ENCODE measurements at regions not wholly inside any gene's neighbourhood (a gene's known extent, or its start where the extent isn't known, plus 50 kb on each side); places are given as distances from the start of the nearest gene placed in this dataset.

- no peak for TF ChIP-seq CTCF (IDR thresholded peaks at IDR 0.05; ENCODE audit: control extremely low read depth, extremely low read depth, low read depth, missing control alignments)
- no peak for DNase-seq (ENCODE audit: extremely low spot score)
- ChIA-PET CTCF (no interaction called here), POLR2A (no interaction called here)
Observed at GRCh38 chr5:31104775-31105174, 88.7 kb upstream of the CDH6 start.

GRCh38 chr5:31100781-31101310, 92.6 kb upstream of the CDH6 start:
- ChIA-PET POLR2A (no interaction called here), CTCF (interaction anchor here (0.7 to 1.1 kb wide), 3 partner anchors 9 to 23 kb away, joined by 3 read pairs; no protein-coding TSS in a partner anchor)
- TF ChIP-seq CTCF (IDR thresholded peaks at IDR 0.05; ENCODE audit: control extremely low read depth, extremely low read depth, low read depth, missing control alignments) = no peak
- no peak for DNase-seq (ENCODE audit: extremely low spot score)

DNA sequence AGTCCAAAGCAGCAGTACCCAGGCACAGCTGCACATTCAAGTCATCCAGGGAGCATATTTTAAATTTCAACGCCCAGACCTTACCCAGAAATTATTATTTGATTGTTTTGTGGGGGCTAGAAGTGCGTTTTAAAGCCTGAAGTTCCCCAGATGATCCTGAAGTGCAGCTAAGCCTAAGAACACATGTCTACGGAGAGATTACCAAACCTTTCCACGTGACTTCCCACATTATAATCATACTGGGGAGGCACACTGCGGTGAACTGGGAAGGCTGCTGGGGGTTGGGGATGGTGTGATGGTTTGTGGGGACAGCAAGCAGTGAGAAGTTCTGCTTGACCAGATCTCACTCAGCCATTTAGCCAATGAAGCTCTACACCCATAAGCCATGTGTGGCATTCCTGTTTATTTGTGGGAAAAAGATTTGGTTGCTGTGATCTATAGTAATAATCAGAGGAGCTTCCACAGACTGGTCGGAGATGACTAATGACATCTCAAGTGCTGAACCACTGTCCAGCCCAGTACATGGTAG, 93.4 kb upstream of the CDH6 start:
- CTCF ChIA-PET = no interaction called here
- no peak for DNase-seq (ENCODE audit: extremely low spot score)
- no peak for TF ChIP-seq CTCF (IDR thresholded peaks at IDR 0.05; ENCODE audit: control extremely low read depth, extremely low read depth, low read depth, missing control alignments)
- POLR2A ChIA-PET = no interaction called here

- no peak for DNase-seq (ENCODE audit: extremely low spot score)
- TF ChIP-seq CTCF (IDR thresholded peaks at IDR 0.05; ENCODE audit: control extremely low read depth, extremely low read depth, low read depth, missing control alignments) = no peak
- ChIA-PET CTCF (no interaction called here), POLR2A (no interaction called here)
Observed at GRCh38 chr5:31098811-31099210, 94.7 kb upstream of the CDH6 start.

- DNase-seq (ENCODE audit: extremely low spot score) = no peak
- TF ChIP-seq CTCF (IDR thresholded peaks at IDR 0.05; ENCODE audit: control extremely low read depth, extremely low read depth, low read depth, missing control alignments) = no peak
- ChIA-PET CTCF (no interaction called here), POLR2A (no interaction called here)
Observed at GRCh38 chr5:31097851-31098250, 95.6 kb upstream of the CDH6 start.

DNA sequence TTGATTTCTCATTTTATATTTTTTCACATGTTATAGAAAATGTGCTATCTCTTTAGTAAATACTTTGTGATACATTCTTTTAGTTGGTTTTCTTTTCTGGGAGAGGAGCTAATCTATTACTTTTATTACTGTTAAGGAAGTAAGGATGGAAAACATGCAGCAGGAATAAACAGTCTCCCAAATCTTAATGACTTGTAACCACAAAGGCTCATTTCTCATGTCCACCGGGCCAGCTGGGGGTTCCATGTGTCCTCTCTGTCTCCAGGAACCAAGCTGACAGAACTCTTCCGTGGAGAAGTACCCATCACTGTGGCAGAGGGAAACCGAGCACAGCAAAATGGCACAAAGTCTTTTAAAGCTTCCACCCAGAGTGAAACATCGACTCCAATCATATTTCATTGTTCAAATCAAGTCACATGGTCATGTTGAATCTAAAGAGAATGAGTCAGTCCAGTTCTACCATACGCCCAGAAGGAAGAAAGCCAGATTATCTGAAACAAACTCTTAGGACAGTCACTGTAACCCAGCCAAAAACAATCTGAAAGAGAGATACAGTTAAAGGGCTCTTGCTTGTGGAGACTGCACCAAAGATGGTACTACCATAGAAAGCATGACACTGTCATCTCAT, 97.1 kb upstream of the CDH6 start:
- POLR2A ChIA-PET = no interaction called here
- CTCF ChIA-PET = no interaction called here
- no peak for DNase-seq (ENCODE audit: extremely low spot score)
- no peak for TF ChIP-seq CTCF (IDR thresholded peaks at IDR 0.05; ENCODE audit: control extremely low read depth, extremely low read depth, low read depth, missing control alignments)

Data from GM10248 (cell line).